Osteoblast (primary cell): ENCODE measurements at regions not wholly inside any gene's neighbourhood (a gene's known extent, or its start where the extent isn't known, plus 50 kb on each side); places are given as distances from the start of the nearest gene placed in this dataset.

Experiments
- DNase-seq: peaks from one replicate; pipeline ENCODE4 v3.0.0; 2011; ENCODE audit warnings: low spot score, mixed read lengths; ENCODE audit not compliant: insufficient read length; ENCODE audit errors: missing footprints
- H2AFZ ChIP-seq: 2 replicates; pipeline ENCODE4 v1.6.0; 2011; ENCODE audit warnings: mild to moderate bottlenecking, low read length
- H3K27ac ChIP-seq: 2 replicates; pipeline ENCODE4 v1.5.1; 2011; ENCODE audit warnings: mild to moderate bottlenecking, low read depth, low read length, moderate library complexity
- H3K27me3 ChIP-seq: 2 replicates; pipeline ENCODE4 v1.6.0; 2012; ENCODE audit warnings: mild to moderate bottlenecking, control low read depth, inconsistent platforms, low read length, moderate library complexity; ENCODE audit not compliant: insufficient read depth
- H3K36me3 ChIP-seq: 2 replicates; pipeline ENCODE4 v1.5.1; 2011; ENCODE audit warnings: mild to moderate bottlenecking, low read length, control low read depth, moderate library complexity; ENCODE audit not compliant: insufficient read depth
- H3K4me1 ChIP-seq: 2 replicates; pipeline ENCODE4 v1.5.1; 2011; ENCODE audit warnings: mild to moderate bottlenecking, low read length, control low read depth, moderate library complexity; ENCODE audit not compliant: insufficient read depth
- H3K4me2 ChIP-seq: 2 replicates; pipeline ENCODE4 v1.6.0; 2011; ENCODE audit warnings: mild to moderate bottlenecking, low read length; ENCODE audit not compliant: insufficient read depth
- H3K4me3 ChIP-seq: fragments of 200-600 bp; sonication (generic); 3 replicates; pipeline ENCODE4 v1.5.1; 2012; ENCODE audit warnings: mild to moderate bottlenecking, low read length, inconsistent platforms; ENCODE audit not compliant: insufficient read depth
- H3K79me2 ChIP-seq: 2 replicates; pipeline ENCODE4 v1.6.0; 2012; ENCODE audit warnings: mild to moderate bottlenecking, low read length, control low read depth, inconsistent platforms; ENCODE audit not compliant: insufficient read depth
- H3K9me3 ChIP-seq: 2 replicates; pipeline ENCODE4 v1.5.1; 2011; ENCODE audit warnings: low read depth, low read length, control low read depth
- H4K20me1 ChIP-seq: 2 replicates; pipeline ENCODE4 v1.6.0; 2012; ENCODE audit warnings: mild to moderate bottlenecking, low read length, control low read depth; ENCODE audit not compliant: insufficient read depth
- TF ChIP-seq, protein P1 (sequence below): IDR thresholded peaks from 2 replicates; pipeline ENCODE4 v1.5.1; 2011; ENCODE audit warnings: mild to moderate bottlenecking, low read depth, low read length, moderate library complexity; ENCODE audit errors: extremely low read depth

DNA sequence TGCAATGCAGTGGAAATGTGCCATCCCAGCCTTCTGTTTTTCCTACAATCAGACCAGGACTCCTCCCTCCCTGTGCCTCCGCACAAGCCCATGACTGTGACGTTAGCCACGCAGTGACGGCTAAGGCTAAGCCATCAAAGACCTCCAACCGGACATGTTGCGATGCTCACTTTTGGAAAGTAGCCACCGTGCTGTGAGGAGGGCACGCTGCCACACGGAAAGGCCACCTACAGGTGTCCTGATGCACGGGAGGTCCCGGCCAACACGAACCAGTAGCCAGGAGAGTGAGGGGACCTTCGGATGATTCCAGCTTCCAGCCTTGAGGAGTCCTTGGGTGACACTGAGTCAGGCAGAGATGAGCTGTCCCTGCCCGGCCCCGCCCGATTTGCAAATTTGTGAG lies 53.9 kb downstream of the FOXL1 start:
- H4K20me1 ChIP-seq: no peaks in the 10 kb centered on the region
- H3K4me1 ChIP-seq: peaks cover 43% of the 10 kb centered on the region
- no peak overlapping the region for H2AFZ ChIP-seq
- H3K4me2 ChIP-seq: peak overlapping the region; percentile 34
- peaks cover 8% of the 10 kb centered on the region for H3K79me2 ChIP-seq
- H3K4me3 ChIP-seq: no peak overlapping the region
- H3K9me3 ChIP-seq: no peaks in the 10 kb centered on the region
- no peaks in the 10 kb centered on the region for H3K27me3 ChIP-seq
- H3K36me3 ChIP-seq: no peaks in the 10 kb centered on the region
- H3K27ac ChIP-seq: peak overlapping the region; percentile 88
- no peak for DNase-seq
- TF ChIP-seq, protein P1, sequence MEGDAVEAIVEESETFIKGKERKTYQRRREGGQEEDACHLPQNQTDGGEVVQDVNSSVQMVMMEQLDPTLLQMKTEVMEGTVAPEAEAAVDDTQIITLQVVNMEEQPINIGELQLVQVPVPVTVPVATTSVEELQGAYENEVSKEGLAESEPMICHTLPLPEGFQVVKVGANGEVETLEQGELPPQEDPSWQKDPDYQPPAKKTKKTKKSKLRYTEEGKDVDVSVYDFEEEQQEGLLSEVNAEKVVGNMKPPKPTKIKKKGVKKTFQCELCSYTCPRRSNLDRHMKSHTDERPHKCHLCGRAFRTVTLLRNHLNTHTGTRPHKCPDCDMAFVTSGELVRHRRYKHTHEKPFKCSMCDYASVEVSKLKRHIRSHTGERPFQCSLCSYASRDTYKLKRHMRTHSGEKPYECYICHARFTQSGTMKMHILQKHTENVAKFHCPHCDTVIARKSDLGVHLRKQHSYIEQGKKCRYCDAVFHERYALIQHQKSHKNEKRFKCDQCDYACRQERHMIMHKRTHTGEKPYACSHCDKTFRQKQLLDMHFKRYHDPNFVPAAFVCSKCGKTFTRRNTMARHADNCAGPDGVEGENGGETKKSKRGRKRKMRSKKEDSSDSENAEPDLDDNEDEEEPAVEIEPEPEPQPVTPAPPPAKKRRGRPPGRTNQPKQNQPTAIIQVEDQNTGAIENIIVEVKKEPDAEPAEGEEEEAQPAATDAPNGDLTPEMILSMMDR: no peak

DNA sequence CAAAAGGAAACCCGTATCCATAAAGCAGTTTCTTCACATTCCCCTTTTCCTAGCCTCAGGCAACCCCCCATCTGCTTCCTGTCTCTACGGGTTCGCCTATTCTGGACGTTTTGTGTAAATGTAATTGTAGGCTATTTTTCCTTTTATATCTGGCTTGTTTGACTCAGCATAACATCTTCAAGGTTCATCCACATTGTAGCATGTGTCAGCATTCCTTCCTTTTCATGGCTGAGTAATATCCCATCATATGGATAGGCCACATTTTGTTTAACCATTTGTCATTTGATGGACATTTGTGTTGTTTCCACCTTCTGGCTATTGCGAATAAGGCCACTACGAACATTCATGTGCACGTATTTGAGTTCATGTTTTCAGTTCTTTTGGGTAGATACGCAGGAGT lies 54.6 kb downstream of the FOXL1 start:
- peaks cover 8% of the 10 kb centered on the region for H3K79me2 ChIP-seq
- no peaks in the 10 kb centered on the region for H3K36me3 ChIP-seq
- no peak overlapping the region for H3K4me2 ChIP-seq
- H4K20me1 ChIP-seq: no peaks in the 10 kb centered on the region
- no peak for DNase-seq
- H3K4me3 ChIP-seq: no peak overlapping the region
- no peaks in the 10 kb centered on the region for H3K9me3 ChIP-seq
- no peak overlapping the region for H2AFZ ChIP-seq
- H3K27me3 ChIP-seq: no peaks in the 10 kb centered on the region
- H3K27ac ChIP-seq: no peak overlapping the region
- H3K4me1 ChIP-seq: peaks cover 43% of the 10 kb centered on the region
- TF ChIP-seq, protein P1: no peak

DNA sequence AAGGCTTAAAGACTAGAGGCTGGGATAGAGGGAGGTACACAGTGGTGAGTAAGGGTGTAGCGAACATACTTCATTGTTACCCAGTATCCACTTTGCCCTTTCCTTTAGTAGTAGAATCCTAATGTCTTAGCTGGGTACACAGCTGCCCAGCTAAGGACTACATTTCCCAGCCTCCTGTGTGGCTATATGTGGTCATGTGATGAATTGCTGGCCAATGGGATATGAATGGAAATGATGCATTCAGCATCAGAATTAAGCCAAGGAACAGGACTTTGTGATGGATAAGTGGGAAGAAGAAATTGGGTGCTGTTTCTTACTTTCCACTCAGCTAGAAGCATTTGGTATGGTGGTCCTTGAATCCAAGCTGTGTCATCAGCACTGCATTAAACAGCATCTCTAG lies 55.9 kb downstream of the FOXL1 start:
- Histone ChIP-seq H3K27me3 (no peaks in the 10 kb centered on the region), H2AFZ (no peak overlapping the region), H3K36me3 (no peaks in the 10 kb centered on the region), H3K79me2 (peaks cover 8% of the 10 kb centered on the region), H3K4me3 (no peak overlapping the region), H4K20me1 (no peaks in the 10 kb centered on the region), H3K27ac (peak overlapping the region; percentile 93), H3K4me1 (peaks cover 43% of the 10 kb centered on the region), H3K4me2 (no peak overlapping the region), H3K9me3 (no peaks in the 10 kb centered on the region)
- TF ChIP-seq, protein P1: no peak
- DNase-seq: peak; percentile 83

DNA sequence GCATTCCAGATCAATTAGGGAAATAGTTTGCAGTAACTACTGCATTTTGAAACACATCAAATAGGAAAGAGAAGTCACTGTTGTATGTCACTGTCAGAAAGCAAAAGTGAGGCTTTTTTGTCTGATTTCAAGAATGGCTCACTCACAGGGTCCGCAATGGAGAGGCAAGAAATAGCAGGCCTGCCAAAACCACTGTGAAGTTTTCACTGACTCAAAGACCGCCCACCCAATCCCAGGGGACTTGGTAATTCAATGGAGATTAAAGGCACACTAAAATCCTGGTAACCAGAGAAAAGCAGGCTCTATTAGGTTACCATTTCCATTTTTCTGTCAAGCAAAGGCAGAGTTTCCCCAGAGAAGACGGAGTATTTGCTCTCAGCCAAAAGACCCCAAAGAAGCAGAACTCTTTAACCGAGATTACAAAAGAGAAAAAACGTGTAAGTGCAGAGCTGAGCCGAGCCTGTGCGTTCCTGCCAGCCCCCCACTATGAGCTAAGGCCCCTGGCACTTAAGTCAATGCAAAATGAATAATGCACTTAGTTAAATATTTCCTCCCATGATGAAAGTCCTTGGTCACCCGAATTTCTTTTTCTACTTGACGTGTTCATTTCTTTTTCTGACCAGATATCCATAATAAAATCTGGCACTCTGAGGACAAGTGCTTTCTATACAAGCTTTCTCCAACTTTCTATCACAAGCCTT lies 57.0 kb downstream of the FOXL1 start:
- Histone ChIP-seq H2AFZ (peak overlapping the region; percentile 23), H3K27ac (peak overlapping the region; percentile 93), H3K4me2 (peak overlapping the region; percentile 62), H4K20me1 (no peaks in the 10 kb centered on the region), H3K79me2 (peaks cover 8% of the 10 kb centered on the region), H3K4me3 (peak overlapping the region; percentile 30), H3K9me3 (no peaks in the 10 kb centered on the region), H3K27me3 (no peaks in the 10 kb centered on the region), H3K36me3 (no peaks in the 10 kb centered on the region), H3K4me1 (peaks cover 43% of the 10 kb centered on the region)
- DNase-seq: peak; percentile 87
- TF ChIP-seq, protein P1: no peak
